Vagina (tissue), 2 donors: ENCODE measurements at regions not wholly inside any gene's neighbourhood (a gene's known extent, or its start where the extent isn't known, plus 50 kb on each side); places are given as distances from the start of the nearest gene placed in this dataset.

Experiments used
- POLR2A ChIP-seq, 2 donors: fragments of 450-650 bp; IDR thresholded peaks; one replicate each; pipeline ENCODE4 v1.6.1; 2017; ENCODE audit warnings: antibody characterized with exemption in 2 of 2, mild to moderate bottlenecking in 2 of 2, moderate library complexity in 2 of 2
- POLR2AphosphoS5 ChIP-seq, 2 donors: sonication (generic); formaldehyde crosslinking; IDR thresholded peaks; one replicate each; pipeline ENCODE4 v1.9.0; 2017; ENCODE audit warnings: antibody characterized with exemption in 2 of 2, mild to moderate bottlenecking in 2 of 2, low read depth in 1 of 2; ENCODE audit not compliant: insufficient read depth in 1 of 2
- TF ChIP-seq, protein P1 (sequence below), 3 experiments: fragments of 450-650 bp in 2 of 3; fragments of 200-600 bp in 1 of 3; sonication (generic) in 1 of 3; IDR thresholded peaks; one replicate each; pipeline ENCODE4 v1.5.1; 2017 to 2019; ENCODE audit warnings: antibody characterized with exemption in 3 of 3, mild to moderate bottlenecking in 2 of 3, moderate library complexity in 2 of 3

DNA sequence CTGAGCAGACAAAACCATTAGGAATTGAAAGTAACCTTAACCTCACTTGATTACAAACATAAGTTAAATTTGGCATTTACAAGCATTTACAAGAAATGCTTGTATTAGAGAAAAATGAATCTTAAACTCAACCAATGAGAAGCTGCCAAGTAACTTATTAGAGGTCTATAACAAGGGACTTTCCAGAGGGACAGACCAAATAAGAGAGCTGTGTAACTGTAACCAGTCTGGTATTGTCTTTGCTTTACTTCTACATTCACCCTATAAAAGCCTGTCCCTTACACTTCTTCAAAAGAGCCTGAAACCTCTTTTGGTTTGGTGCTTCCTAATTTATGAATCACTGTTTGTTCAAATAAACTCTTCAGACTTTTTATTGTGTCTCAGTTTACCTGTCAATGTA lies 450.0 kb upstream of the FAR2 start:
- TF ChIP-seq, protein P1, sequence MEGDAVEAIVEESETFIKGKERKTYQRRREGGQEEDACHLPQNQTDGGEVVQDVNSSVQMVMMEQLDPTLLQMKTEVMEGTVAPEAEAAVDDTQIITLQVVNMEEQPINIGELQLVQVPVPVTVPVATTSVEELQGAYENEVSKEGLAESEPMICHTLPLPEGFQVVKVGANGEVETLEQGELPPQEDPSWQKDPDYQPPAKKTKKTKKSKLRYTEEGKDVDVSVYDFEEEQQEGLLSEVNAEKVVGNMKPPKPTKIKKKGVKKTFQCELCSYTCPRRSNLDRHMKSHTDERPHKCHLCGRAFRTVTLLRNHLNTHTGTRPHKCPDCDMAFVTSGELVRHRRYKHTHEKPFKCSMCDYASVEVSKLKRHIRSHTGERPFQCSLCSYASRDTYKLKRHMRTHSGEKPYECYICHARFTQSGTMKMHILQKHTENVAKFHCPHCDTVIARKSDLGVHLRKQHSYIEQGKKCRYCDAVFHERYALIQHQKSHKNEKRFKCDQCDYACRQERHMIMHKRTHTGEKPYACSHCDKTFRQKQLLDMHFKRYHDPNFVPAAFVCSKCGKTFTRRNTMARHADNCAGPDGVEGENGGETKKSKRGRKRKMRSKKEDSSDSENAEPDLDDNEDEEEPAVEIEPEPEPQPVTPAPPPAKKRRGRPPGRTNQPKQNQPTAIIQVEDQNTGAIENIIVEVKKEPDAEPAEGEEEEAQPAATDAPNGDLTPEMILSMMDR (IDR thresholded peaks at IDR 0.05): no peak
- TF ChIP-seq POLR2A (IDR thresholded peaks at IDR 0.05) (no peak), POLR2AphosphoS5 (IDR thresholded peaks at IDR 0.05; ENCODE audit: insufficient read depth in 1 of 2, low read depth in 1 of 2) (no peak)
